Dendritic cell treated with granulocyte-macrophage colony-stimulating factor and Interleukin-4, amounts not matched to agents 40 ng/mL and 50 ng/mL, for 4 days (primary cell): ENCODE measurements at regions not wholly inside any gene's neighbourhood (a gene's known extent, or its start where the extent isn't known, plus 50 kb on each side); places are given as distances from the start of the nearest gene placed in this dataset.
A peak's percentile ranks its signal among the peaks of the same experiment; 100 is the strongest.

Experiments
- H3K27ac Mint-ChIP-seq: one replicate; pipeline ENCODE4 v1.8.0; 2022; ENCODE audit warnings: mild to moderate bottlenecking, mixed read lengths
- H3K27me3 Mint-ChIP-seq: one replicate; pipeline ENCODE4 v1.8.0; 2022; ENCODE audit warnings: mild to moderate bottlenecking, mixed read lengths
- H3K36me3 Mint-ChIP-seq: one replicate; pipeline ENCODE4 v1.8.0; 2022; ENCODE audit warnings: low read depth, mixed read lengths
- H3K4me1 Mint-ChIP-seq: one replicate; pipeline ENCODE4 v1.8.0; 2022; ENCODE audit warnings: low read depth, mixed read lengths
- H3K4me3 Mint-ChIP-seq: one replicate; pipeline ENCODE4 v1.8.0; 2022; ENCODE audit warnings: mild to moderate bottlenecking, moderate library complexity, mixed read lengths
- H3K9me3 Mint-ChIP-seq: one replicate; pipeline ENCODE4 v1.8.0; 2022; ENCODE audit warnings: mixed read lengths
- intact Hi-C: fragments of 100-400 bp; cut with micrococcal nuclease; formaldehyde crosslinking; loops from one replicate; pipeline ENCODE4 v1.15.0; 2022

GRCh38 chr2:128446874-128447537, 128.3 kb upstream of the HS6ST1 start:
- no peak overlapping the region for H3K4me3 Mint-ChIP-seq

GRCh38 chr2:128447538-128447995, 128.9 kb upstream of the HS6ST1 start:
- H3K27me3 Mint-ChIP-seq = peaks cover 13% of the 10 kb centered on the region
- H3K4me1 Mint-ChIP-seq = peaks cover 59% of the 10 kb centered on the region
- no peaks in the 10 kb centered on the region for H3K9me3 Mint-ChIP-seq
- intact Hi-C loops = no loop called here
- no peaks in the 10 kb centered on the region for H3K36me3 Mint-ChIP-seq
- H3K4me3 Mint-ChIP-seq = no peak overlapping the region
- no peak overlapping the region for H3K27ac Mint-ChIP-seq

More at GRCh38 chr2:128446874-128447537, 128.3 kb upstream of the HS6ST1 start:
- no peaks in the 10 kb centered on the region for H3K36me3 Mint-ChIP-seq
- intact Hi-C loops = no loop called here
- peaks cover 11% of the 10 kb centered on the region for H3K27me3 Mint-ChIP-seq
- H3K27ac Mint-ChIP-seq = peak overlapping the region; percentile 67
- no peaks in the 10 kb centered on the region for H3K9me3 Mint-ChIP-seq
- peaks cover 62% of the 10 kb centered on the region for H3K4me1 Mint-ChIP-seq

DNA sequence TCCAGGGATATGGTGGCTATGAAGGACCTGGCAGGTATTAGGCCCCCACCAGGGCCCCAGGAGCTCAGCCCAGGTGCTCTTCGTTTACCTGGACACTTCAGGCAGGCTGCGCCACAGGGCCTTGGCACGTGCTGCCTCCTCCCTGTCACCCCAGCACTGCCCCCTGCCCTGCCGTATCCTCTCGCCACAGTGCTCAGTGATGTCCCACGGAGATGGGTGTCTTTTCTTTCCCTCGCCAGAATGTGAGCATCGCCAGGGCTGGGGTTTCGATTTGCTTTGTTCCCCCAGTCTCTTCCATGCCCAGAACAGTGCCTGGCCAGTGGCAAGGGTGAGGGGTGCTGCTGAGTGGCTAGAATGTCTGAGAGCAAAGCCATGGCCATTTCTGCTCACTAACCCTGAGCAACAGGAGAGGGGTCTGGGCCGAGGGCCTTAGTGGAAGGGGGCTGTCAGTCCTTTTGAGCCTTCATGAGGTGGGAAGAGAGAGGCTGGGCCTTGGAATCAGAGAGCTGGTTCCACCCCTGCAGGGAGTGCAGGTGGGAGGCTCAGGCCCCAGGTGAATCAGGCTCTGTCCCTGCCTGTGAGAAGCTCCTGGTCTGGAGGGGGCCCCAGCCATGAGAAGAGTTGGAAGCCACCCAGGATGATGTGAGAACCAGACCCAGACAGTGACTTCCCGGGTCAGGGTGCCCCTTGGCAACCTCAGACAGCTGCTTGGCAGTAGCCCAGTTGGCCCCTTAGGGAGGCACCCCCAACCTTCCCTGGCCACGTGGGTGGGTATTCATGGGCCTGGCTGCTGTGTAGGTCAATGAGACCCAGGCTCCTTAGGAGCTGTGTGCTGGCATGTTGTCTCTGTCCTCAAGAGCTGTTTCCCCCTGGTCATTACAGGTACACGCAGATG, 129.9 kb upstream of the HS6ST1 start:
- Mint-ChIP-seq H3K9me3 (no peaks in the 10 kb centered on the region), H3K4me1 (peaks cover 48% of the 10 kb centered on the region), H3K27me3 (peaks cover 15% of the 10 kb centered on the region), H3K36me3 (no peaks in the 10 kb centered on the region), H3K27ac (no peak overlapping the region), H3K4me3 (no peak overlapping the region)
- intact Hi-C loops = no loop called here

DNA sequence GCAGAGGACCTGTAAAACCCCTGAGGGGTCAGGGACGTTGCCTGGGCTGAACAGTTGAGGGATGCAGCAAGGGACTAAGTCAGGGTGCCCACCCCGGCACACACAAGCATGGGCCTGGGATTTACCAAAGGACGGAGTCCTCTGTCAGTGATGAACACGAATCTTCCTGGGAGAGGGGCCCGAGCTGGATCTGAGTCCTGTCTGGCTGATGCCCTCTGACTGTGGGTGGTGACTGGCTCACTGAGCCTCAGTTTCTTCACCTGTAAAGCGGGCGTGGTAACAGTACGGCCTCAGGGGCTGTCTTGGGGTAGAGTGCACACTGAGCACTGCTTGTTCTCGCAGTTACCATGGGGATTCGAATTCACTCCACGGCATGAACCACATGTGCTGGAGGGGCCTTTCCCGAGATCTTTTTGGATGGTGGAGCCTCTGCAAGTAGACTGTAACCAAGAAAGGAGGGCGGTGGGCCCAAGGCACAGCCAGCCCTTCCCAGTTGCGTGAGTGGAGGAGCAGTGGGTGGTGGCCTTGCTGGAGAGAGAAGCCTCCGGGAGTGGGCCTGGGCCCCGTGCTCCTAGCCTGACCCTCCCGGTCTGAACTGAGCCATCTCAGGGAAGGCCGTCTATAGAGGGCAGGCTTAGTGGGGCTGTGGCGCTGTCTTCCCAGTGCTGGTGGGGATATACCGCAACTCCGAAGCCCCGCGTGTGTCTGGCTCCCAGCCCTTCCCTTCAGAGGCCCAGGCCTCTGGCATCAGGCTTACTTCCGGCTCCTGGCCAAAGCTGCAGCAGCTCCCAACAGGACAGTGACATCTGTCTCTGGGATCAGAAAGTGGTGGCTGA, 130.8 kb upstream of the HS6ST1 start:
- H3K4me3 Mint-ChIP-seq = no peak overlapping the region
- intact Hi-C loops = no loop called here
- peaks cover 40% of the 10 kb centered on the region for H3K4me1 Mint-ChIP-seq
- no peaks in the 10 kb centered on the region for H3K9me3 Mint-ChIP-seq
- H3K27ac Mint-ChIP-seq = no peak overlapping the region
- no peaks in the 10 kb centered on the region for H3K36me3 Mint-ChIP-seq
- peaks cover 16% of the 10 kb centered on the region for H3K27me3 Mint-ChIP-seq

DNA sequence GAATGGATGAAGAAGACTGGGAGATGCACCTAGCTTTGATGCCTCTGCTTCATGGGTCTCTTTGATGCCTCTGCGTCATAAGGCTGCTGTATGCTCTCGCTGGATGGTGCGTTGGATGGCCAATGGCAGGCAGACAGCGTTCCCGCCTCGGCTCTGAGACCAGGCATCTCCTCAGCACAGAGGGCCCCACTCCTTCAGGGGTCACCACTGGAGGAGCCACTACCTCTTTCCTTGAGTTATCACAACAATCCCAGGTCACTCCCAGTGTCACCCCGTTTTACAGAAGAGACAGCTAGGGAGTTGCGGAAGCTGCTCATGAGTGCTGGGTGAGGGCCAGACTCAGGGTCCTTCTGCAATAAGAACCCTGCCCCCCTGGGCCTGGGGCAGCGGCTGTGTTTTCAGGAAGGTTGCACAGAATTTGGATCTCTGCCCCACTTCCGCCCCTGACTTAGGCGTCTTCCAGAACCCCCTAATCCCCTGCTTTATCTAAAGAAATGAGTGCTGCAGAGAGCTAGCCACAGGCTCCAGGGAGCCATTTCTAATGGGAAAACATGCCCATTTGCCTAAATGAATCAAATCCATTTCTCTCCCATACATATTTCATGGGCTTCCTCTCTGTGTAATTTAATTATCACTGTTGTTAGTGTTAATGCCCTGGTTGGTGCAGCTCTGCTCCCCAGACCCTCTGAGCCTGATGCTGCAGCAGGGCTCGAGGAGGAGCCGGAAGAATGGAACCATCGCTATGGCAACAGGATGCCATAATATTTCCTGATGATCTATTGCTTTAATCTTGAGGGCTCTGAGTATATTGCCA, 131.8 kb upstream of the HS6ST1 start:
- Mint-ChIP-seq H3K27me3 (peaks cover 19% of the 10 kb centered on the region), H3K9me3 (no peaks in the 10 kb centered on the region), H3K4me1 (peaks cover 31% of the 10 kb centered on the region), H3K4me3 (no peak overlapping the region), H3K36me3 (no peaks in the 10 kb centered on the region), H3K27ac (no peak overlapping the region)
- intact Hi-C loops = no loop called here

- intact Hi-C loops = no loop called here
- H3K27me3 Mint-ChIP-seq = peaks cover 19% of the 10 kb centered on the region
- H3K9me3 Mint-ChIP-seq = no peaks in the 10 kb centered on the region
- peak overlapping the region; percentile 27 for H3K27ac Mint-ChIP-seq
- H3K36me3 Mint-ChIP-seq = no peaks in the 10 kb centered on the region
- no peak overlapping the region for H3K4me3 Mint-ChIP-seq
- peaks cover 22% of the 10 kb centered on the region for H3K4me1 Mint-ChIP-seq
Observed at GRCh38 chr2:128451084-128452023, 132.7 kb upstream of the HS6ST1 start.

GRCh38 chr2:128452024-128452411, 133.3 kb upstream of the HS6ST1 start:
- Mint-ChIP-seq H3K27me3 (peaks cover 14% of the 10 kb centered on the region), H3K36me3 (no peaks in the 10 kb centered on the region), H3K4me1 (peaks cover 15% of the 10 kb centered on the region), H3K4me3 (no peak overlapping the region), H3K9me3 (no peaks in the 10 kb centered on the region), H3K27ac (peak overlapping the region; percentile 27)
- intact Hi-C loops = no loop called here

GRCh38 chr2:128452536-128453530, 134.2 kb upstream of the HS6ST1 start:
- Mint-ChIP-seq H3K27me3 (peaks cover 13% of the 10 kb centered on the region), H3K4me3 (no peak overlapping the region), H3K27ac (no peak overlapping the region), H3K4me1 (peaks cover 12% of the 10 kb centered on the region), H3K36me3 (no peaks in the 10 kb centered on the region), H3K9me3 (no peaks in the 10 kb centered on the region)
- intact Hi-C loops = no loop called here

- no peaks in the 10 kb centered on the region for H3K36me3 Mint-ChIP-seq
- H3K9me3 Mint-ChIP-seq = no peaks in the 10 kb centered on the region
- no peak overlapping the region for H3K27ac Mint-ChIP-seq
- intact Hi-C loops = no loop called here
- peaks cover 13% of the 10 kb centered on the region for H3K27me3 Mint-ChIP-seq
- no peak overlapping the region for H3K4me3 Mint-ChIP-seq
- peaks cover 27% of the 10 kb centered on the region for H3K4me1 Mint-ChIP-seq
Observed at GRCh38 chr2:128454980-128455720, 136.5 kb upstream of the HS6ST1 start.

DNA sequence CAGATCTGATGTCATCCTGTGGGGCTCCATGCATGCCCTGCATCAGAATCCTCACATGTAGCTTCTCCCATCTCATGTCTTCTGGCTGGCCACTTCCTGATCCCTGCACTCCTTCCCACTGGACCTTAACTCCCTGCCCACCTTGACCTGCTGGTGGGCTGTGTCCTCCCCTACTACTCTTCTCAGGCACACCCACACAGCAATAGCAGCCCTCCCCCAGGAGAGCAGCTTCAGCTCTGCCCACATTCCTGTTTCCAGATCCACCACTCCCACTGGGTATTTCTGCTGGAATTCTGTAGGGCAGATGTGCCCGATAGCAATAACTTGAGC, 137.0 kb upstream of the HS6ST1 start:
- no peaks in the 10 kb centered on the region for H3K9me3 Mint-ChIP-seq
- H3K4me1 Mint-ChIP-seq = peaks cover 21% of the 10 kb centered on the region
- no peaks in the 10 kb centered on the region for H3K36me3 Mint-ChIP-seq
- intact Hi-C loops = no loop called here
- no peak overlapping the region for H3K27ac Mint-ChIP-seq
- no peak overlapping the region for H3K4me3 Mint-ChIP-seq
- H3K27me3 Mint-ChIP-seq = peaks cover 13% of the 10 kb centered on the region

GRCh38 chr2:128456281-128456680, 137.6 kb upstream of the HS6ST1 start:
- Mint-ChIP-seq H3K4me1 (peaks cover 21% of the 10 kb centered on the region), H3K9me3 (no peaks in the 10 kb centered on the region), H3K36me3 (no peaks in the 10 kb centered on the region), H3K4me3 (no peak overlapping the region), H3K27ac (no peak overlapping the region), H3K27me3 (peaks cover 13% of the 10 kb centered on the region)
- intact Hi-C loops = no loop called here
